ENCODE measurements at regions not wholly inside any gene's neighbourhood (a gene's known extent, or its start where the extent isn't known, plus 50 kb on each side); places are given as distances from the start of the nearest gene placed in this dataset.
"Not testable (repeated sequence)": the region's sequence is repeated elsewhere in the genome, so short reads cannot be mapped to it uniquely, and the experiment has no call there.

GRCh38 chr21:13514308-13514707 is 95.3 kb upstream of the POTED start:
- ATAC-seq: not testable (repeated sequence)

GRCh38 chr21:13515980-13516379 is 93.6 kb upstream of the POTED start:
- not testable (repeated sequence) for ATAC-seq

GRCh38 chr21:13519971-13520370 is 89.6 kb upstream of the POTED start:
- not testable (repeated sequence) for ATAC-seq

- ATAC-seq: not testable (repeated sequence)
Measured at GRCh38 chr21:13525015-13525414, 84.6 kb upstream of the POTED start.

- ATAC-seq: not testable (repeated sequence)
Measured at GRCh38 chr21:13529082-13529481, 80.5 kb upstream of the POTED start.

- not testable (repeated sequence) for ATAC-seq
Measured at GRCh38 chr21:13529674-13530073, 79.9 kb upstream of the POTED start.

GRCh38 chr21:13530697-13531096 is 78.9 kb upstream of the POTED start:
- ATAC-seq: not testable (repeated sequence)

GRCh38 chr21:13543482-13543881 is 66.1 kb upstream of the POTED start:
- ATAC-seq: not testable (repeated sequence)

GRCh38 chr21:13545525-13545924 is 64.1 kb upstream of the POTED start:
- ATAC-seq: peak; percentile 28 to 58
